Activated CD4-positive, alpha-beta T cell treated with anti-CD3 and anti-CD28 coated beads, Interleukin-2, amount 50 U/mL, for 16 hours (primary cell): ENCODE measurements at regions not wholly inside any gene's neighbourhood (a gene's known extent, or its start where the extent isn't known, plus 50 kb on each side); places are given as distances from the start of the nearest gene placed in this dataset.
"Not testable (repeated sequence)": the region's sequence is repeated elsewhere in the genome, so short reads cannot be mapped to it uniquely, and the experiment has no call there.

Experiments used
- DNase-seq: peaks from one replicate; pipeline ENCODE4 v3.0.0-alpha.2; 2020

DNA sequence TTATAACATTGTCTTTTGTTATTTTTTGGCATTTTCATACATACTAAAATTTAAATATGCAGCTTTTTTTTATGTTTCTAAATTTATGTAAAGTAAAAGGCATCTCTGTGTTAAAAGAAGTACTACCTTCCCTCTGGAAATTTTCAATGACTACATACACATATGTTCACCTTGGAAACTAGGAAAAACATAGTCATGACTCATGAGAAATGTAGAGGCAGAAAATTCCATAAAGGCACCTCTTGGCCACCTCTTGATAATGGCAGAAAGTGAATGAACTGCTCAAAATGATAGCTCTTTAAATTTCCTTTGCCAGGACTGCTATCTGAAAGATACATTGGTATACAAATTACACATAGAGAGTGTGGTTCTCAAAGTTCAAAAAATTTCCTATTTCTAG, 889.1 kb upstream of the ZEB2 start:
- DNase-seq: no peak

DNA sequence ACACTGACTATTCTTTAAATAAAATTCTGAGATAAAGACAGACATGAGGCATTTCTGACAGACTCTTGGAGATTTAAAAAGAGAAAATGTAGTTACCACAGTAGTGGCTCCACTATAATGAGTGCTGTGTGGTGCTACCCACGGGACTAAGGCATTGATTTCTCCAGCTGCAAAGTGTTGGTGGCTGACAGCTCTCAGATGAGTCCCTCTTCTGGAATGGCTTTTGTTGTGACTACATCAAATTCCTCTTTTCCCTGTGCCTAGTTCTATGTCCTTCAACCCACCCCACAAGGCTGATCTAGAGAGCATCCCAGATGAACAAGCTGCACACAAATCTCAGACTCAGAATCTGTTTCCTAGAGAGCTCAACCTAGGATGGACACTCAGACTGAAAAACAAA, 884.8 kb upstream of the ZEB2 start:
- DNase-seq: no peak

DNA sequence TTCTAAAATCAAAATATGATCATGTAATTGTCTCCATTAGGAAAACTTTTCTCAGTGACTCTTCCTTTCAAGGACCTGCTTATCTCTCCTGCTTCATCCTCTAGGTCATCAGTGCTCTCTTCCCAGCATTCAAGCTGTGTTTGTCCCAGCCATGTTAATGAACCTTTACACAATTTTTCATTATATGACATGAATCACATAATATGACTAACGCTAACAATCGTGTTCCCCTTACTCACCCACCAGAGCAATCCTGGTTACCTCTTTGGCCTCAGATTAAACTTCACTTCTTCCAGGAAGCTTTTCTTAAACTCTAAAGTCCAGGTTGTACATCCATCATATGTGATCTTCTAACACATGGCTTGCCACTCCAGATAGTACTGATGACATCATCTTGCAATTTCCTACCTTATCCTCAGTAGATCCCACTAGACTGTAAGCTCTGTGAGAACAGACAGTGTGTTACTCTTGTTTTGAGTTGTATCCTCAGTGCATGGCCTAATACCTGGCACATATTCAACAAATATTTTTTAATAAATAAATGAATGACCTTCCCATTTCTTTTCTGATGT, 882.9 kb upstream of the ZEB2 start:
- DNase-seq: no peak

DNA sequence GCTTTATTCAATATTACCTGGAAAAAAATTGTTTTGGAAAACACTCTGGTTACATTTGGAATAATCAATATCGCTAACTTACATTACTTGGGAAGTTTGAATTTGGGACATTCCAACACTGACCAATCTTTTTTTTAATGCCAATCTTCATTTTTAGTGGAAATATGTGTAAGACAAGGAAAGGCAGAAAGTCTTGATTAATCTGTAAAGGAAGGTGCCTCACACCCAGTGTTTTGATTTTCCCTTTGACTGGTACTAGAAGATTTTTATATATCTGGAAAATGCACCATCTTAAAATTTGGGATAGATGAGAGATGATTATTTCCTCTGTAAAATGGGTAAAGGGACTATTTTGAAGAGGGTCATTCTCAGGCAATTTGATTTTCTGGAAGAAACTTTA, 879.2 kb upstream of the ZEB2 start:
- DNase-seq: no peak

DNA sequence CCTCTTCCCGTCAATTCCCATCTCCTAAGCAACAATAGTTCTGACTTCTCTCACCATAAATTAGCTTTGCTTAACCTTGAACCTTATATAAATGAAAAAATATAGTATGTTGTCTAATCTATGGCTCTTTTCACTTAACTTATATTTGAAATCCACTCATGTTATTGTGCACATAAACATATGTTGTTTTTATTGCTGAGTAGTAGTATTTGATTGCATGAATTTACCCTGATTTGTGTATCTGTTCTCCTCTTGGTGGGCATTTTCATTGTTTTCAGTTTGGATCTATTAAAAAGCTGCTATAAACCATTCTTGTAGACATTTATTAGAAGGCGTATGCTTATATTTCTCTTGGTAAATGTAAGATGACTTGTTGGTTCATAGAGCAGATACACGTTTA, 874.3 kb upstream of the ZEB2 start:
- DNase-seq: no peak

DNA sequence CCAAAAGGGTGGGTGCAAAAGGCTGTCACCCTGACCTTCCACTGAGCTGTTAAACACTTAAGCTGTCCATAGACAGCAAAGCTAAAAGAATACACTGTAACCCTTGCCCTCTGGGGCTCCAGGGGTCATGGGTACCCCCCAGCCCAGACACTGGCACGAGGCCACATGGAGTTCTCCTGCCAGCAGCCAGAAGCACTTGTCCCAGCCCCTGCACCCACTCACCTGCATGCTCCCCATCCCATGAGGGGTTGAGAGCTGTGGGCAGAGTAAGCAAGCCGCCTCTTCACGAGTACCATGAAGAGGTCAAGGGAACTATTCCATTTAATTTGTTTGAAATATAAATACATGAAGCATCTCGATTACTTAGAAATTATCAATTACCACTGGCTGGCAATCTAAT, 867.1 kb upstream of the ZEB2 start:
- no peak for DNase-seq

DNA sequence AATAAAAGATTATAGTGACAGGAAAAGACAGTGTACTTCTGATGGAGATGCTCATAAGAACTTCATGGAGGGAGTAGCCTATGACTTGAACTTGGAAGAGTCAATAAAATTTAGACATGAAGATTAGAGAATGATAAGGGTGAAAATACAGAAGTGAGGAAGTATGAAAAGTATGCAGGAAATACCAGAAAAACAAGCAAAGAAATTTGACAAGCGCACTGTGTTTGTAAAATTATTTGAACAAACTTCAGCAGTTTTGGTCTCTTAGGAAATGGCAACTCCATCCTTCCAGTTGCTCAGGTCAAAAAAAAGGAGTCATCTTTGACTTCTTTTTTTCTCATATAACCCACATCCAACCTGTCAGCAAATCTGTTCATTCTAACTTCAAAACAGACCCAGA, 864.0 kb upstream of the ZEB2 start:
- DNase-seq: no peak

DNA sequence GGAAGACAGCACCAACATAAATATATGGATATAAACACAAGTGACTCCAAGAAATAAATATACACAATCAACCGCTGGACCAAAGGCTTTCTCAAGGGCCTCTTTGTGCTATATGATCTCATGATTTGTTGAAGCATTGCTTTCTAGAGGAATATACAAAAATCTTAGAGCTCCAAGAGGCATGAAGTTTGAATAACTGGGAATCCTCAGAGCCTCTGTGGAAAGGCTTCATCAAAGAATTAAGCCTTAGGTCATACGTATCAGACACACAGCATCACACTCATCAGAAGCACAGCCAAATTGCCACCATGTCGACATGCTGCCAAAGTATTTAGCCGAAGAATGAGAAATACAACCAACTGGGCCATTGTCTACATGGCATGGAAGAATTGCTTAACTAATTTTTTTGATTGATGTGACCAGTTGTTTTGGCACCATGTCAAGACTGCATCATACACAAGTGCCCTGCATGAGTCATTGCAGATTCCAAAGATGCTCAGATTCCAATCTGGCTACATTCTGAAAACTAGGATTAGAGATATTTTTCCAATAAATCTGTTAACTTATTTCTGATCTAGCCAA, 860.6 kb upstream of the ZEB2 start:
- DNase-seq: no peak

DNA sequence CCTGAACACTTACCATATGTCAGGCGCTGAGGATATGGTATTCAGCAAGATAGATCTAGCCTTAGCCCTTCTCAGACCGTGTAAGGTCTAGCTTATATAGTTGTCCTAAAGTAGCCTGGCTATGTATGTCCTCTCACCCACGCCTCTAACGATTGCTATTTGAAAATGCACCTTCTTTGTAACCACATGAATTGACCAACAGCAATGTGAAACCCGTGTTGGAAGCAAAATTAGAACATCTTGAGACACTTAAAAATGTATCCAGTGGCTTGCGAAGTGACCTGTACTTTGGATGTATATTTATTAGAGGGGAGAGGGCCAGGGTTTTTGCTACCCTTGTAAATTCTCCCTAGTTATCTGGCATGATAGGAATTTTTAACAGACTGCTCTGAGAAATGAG, 860.0 kb upstream of the ZEB2 start:
- DNase-seq: no peak

DNA sequence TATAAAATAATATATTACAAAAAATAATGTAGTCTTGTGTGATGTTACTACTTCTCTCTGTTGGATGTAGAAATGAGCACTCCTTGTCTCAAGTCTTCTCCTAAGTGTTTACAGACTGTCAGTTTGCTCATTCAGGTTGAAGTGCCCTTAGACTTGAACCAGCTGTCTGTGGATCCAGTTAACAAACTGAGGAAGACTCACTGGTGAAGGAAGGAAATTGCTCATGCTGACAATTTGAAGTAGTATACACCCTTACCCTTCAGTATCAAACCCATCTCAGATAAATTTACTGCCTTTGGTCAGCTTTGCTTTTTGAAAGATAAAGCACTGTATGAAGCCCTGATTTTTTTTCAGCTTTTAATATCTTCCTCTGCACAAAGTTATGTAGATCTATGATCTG, 854.2 kb upstream of the ZEB2 start:
- no peak for DNase-seq

DNA sequence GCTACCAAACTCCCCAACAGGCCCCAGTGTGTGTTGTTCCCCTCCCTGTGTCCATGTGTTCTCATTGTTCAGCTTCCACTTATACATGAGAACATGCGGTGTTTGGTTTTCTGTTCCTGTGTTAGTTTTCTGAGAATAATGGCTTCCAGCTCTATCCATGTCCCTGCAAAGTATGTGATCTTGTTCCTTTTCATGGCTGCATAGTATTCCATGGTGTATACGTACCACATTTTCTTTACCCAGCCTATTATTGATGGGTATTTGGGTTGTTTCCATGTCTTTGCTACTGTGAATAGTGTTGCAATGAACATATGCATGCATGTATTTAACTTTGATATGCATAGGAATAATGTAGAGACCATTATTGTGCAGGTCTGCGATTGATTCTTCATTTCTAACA, 847.4 kb upstream of the ZEB2 start:
- not testable (repeated sequence) for DNase-seq

DNA sequence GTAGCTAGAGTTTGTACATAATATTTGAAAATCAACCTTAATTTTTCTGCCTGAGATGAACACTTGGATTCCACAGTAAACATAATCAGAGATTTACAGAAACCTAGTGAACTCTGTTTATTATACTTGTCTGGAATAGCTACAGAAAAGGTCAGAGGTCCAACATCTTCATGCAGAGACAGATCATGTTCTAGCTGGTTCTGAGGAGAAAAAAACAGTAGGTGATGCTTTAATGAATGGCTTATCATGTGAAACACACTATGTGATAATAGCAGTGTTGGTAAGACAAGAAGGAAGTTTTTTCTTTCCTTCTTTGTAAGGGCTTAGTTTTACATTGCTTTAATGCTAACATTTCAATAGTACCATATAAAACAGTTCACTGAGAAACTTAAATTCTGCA, 846.4 kb upstream of the ZEB2 start:
- no peak for DNase-seq

DNA sequence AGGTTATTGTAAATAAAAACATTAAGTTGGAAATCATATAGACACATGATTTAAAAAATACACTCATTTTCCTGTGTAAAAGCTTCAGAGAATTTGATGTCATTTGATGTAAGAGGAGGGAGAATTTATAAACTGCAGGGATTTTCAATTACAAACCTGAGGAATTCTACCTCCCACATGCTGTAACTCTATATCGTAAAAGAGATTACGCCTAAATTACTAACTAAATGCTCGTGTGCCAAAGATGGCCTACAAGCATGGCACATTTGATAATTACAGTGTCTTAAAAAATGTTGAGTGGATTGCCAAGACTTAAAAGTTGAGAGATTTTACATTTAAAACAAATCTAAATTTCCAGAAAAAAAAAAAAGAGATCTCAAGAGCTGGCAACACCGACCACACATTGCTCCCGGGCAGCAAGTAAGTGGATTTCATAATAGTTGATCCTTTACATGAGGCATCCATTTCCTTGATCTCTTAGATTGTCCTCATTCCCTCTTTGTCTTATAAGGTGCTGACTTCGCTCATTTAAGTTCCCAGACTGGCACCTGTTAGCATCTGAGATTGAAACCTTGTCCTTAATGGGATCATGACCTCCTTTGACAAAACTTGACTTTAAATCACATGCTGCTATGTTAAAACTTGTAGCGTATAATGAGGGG, 840.3 kb upstream of the ZEB2 start:
- DNase-seq: no peak

DNA sequence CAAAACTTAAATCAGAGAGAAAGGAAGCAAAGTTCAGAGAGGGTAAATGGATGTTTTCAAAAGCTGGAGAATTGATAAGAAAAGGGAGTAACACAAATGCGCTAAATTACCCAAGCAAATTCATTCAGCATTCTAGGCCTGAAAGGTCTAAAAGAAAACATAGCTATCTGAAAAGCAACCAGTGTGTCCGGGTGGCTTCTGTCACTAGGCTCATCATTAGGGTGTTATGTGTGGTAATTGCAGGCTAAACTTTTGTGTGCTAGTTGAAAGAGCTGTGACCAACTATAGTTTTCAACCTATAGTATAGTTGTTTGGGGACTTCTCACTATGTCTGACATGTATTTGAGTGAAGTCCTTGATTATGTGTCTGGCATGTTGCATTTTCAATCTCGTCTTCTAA, 839.6 kb upstream of the ZEB2 start:
- no peak for DNase-seq

DNA sequence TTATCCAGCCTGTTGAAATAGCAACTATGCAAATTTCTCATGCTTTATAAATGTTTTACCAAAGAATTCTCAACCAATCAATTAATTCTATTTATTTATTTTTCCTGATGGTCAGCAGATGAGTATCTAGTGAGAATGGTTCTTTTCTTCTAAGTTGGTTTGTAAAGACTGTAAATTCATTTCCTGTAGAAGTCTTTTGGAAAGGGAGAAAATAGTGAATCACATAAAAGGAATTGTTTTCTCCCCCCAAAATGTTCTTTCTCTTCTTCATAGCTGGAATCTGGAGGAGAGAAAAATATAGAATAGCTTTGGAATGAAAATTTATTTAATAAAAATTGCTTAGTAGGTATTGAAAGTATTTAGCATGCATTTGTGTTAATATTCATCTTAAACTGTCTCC, 836.1 kb upstream of the ZEB2 start:
- no peak for DNase-seq

DNA sequence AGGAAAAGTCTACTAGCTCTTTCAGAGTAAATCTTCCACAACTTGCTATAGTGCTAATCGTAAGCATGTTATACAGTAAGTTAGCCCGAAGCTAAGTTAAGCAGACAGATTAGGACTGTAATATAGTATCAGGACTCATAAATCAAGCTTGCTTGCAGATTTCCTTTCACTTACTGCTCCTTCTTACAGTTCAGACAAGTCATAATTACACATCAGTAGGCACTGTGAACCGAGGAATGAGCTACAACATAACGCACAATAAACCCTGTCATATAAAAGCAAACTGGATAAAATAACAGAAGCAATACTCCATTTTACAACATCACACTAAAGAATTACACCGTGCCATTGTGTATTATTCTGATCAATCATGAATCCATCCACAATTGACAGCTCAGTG, 832.6 kb upstream of the ZEB2 start:
- no peak for DNase-seq

DNA sequence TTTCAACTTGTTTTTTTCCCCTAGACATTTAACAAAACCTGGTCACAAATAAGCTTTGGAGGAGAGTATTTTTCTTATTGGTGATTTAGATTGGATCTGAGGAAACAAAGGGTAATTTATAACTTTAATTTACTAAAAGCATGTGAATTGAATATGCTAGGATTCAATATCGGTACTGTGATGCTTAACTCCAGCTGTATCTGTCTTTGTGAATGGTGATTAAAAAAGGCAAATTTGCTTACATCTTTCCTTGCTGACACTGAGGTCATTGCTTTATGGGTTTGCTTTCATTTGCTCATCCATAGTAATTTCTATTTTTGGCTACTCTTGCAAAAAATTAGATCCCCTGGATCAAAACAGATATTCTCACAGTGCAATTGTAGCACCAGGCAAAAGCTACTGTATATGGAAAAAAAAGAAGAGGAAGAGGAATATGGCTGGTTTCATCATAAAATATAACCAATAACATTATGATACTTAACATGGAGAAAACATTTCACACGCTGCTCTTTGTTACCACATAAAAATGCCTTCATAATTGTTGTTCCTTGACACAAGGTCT, 832.0 kb upstream of the ZEB2 start:
- DNase-seq: no peak

DNA sequence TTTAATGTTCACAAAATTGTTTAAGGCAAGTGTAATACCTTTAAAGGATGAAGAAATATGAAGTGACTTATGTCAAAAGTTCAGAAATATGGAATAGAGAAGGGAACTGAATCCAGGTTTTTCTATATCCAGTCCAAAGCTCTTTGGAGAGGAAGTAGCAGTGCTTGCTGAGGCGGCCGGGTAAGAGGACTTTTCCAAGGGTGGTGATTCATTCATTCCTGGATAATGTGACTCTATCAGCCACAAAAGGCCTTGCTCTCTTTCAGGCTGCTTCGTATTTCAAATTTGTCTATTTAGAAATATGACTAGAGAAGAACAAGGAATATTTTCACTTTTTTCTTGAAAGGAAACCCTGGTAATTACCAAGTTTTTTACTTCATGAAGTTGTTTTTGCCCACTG, 830.1 kb upstream of the ZEB2 start:
- no peak for DNase-seq

DNA sequence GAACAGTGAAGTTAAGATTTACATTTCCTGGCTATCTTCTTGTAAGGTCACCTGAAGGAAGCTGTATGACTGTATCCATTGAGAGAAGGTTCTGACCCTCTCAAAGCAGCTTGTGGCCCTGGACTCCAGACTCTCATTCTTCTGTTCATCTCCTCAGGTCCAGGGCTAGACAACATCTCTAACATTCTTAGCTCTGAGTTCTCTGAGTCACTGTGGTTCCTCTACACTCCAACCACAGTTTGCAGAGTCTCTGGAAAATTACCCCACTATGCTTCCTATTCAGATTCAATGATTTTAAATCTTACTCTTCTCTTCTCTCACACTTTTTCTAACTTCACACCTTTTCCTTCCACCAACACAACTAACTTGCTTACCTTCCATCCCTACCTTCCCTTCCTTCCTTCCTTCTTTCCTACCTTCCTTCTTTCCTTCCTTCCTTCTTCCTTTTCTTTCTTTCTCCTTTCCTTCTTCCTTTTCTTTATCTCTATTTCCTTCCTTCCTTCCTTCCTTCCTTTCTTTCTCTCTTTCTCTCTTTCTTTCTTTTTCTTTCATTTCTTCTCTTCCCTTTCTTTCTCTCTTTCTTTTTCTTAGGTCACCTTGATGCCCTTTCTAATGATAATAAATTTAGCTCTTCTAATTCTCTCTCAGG, 824.3 kb upstream of the ZEB2 start:
- DNase-seq: no peak

DNA sequence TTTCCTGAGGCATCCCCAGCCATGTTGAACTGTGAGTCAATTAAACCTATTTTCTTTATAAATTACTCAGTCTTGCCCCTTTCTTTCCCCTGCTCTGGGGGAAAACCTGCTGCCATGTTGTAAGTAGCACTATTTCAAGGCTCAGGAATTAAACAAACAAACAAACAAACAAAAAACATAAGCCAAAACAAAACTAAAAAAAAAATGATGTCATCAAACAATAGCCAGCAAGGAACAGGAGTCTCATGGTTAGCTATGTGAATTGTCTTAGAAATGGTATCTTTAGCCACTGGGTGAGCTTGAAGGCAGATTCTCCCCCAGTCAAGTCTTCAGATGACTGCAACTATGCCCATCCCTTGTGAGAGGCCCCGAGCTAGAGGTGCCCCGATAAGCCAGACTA, 823.4 kb upstream of the ZEB2 start:
- DNase-seq: no peak

DNA sequence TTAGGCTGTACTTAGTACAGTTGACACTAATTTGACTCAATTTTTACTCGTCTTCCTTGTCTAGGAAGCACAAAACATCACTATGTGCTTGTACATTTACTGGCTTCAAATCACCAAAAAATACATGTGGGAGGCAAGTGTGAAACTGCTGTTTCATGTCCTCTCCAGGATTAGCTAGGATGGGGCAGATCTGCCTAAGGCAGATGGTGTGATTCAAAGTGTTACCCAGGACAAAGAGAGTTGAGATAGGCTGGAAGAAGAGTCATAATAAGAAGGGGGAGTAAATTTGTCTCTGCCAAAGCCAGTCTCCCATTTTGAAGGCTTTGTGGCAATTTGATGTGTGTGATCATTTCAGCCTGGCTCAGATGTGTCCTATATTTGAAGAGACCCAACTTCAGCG, 821.6 kb upstream of the ZEB2 start:
- no peak for DNase-seq

DNA sequence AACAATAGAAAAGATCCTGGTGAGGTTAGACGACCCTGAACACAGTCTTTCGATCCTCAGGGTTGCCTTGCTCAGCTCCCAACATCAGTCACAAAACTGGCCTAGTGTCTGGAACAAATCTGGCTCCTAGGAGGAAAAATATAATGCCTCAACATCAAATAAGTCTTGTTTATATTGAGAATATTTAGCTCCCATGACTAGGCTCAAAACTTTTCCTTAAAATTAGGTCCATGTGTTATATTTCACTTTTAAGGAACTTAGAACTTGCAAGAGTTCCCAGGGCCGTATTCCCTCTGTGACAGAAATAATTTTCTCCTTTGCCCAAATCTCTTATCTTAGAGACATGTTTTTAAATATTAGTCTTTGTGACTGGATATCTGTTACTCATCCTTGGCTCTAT, 819.7 kb upstream of the ZEB2 start:
- DNase-seq: no peak

DNA sequence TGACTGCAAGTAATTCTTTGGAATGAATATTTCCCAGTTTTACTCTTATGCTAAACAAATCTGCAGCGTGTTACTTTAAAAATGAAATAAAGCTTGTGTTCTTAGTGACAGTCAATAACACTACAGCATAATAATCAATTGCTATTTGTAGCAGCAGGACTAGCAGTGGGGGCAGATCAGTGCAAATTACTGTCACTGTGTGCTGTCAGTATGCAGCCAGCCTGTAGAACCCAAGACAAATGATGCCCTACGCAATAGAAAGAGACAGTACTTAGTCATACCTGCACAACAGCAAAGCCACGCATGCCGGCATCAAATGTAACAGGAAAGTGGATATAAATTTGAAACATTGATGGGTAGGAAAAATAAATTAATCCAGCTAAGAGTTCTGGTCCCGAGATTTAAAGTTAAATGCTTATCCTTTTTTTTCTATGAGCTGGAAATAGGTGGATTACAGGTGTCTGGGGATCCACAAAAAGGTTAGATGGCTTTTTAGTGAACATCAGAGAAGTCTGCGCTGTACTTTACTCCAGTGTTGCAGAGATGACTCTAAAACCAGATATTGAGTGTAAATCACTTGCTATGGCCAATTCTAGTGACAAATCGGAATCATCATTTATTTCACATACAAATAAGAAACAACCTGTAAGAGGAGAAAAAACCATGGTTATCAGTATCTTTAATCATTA, 812.4 kb upstream of the ZEB2 start:
- DNase-seq: no peak

DNA sequence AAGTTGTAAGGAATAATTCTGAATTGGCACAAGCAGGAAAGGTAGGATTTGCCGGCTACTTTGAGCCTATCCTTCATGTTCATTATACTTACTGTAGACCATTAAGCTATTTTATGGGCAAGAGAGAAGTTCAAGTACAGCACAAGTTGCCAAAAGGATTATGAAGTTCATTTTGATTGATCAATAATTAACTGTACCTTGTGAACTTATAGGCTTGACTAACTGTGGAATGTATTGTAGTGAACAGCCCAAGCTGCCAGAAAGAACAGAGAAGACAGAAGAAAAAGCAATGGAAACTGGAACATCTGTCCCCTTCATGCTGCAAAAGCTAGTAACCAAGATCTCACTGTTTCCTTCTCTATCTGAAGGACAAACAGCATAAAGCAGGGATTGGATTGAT, 810.1 kb upstream of the ZEB2 start:
- no peak for DNase-seq
